GM12878 (cell line): ENCODE measurements at regions not wholly inside any gene's neighbourhood (a gene's known extent, or its start where the extent isn't known, plus 50 kb on each side); places are given as distances from the start of the nearest gene placed in this dataset.

Experiments
- ATAC-seq: fragments of 200-7000 bp; cut with Tn5 transposase; 3 replicates; pipeline ENCODE4 v1.9.1; 2020; ENCODE audit warnings: mild to moderate bottlenecking, moderate library complexity
- BruUV-seq: library from RNA; stranded (reverse); fragments of 400-500 nt; replicated peaks from 2 replicates; lab custom pipeline; 2021; lab: Mats Ljungman, UMichigan
- CTCF ChIA-PET: fragments of 300-600 bp; sonication (Branson Sonifier 250); formaldehyde crosslinking; extraction: SDS; loops from one replicate; lab custom pipeline; 2021; ENCODE audit warnings: inconsistent platforms; lab: Yijun Ruan, JAX
- POLR2A ChIA-PET: fragments of 350-600 bp; formaldehyde crosslinking; extraction: SDS; loops from one replicate; lab custom pipeline; 2021; ENCODE audit warnings: inconsistent platforms; lab: Charles Lee
- RAD21 ChIA-PET: fragments of 300-600 bp; sonication (Branson Sonifier 250); formaldehyde crosslinking; loops from one replicate; lab custom pipeline; 2023; ENCODE audit warnings: antibody characterized with exemption; ENCODE audit not compliant: unreplicated experiment; lab: Charles Lee
- SMC1A ChIA-PET: fragments of 300-600 bp; sonication (Branson Sonifier 250); formaldehyde crosslinking; loops from one replicate; lab custom pipeline; 2023; ENCODE audit not compliant: unreplicated experiment, uncharacterized antibody; lab: Charles Lee
- DNase-seq: peaks from one replicate; pipeline ENCODE4 v3.0.0-alpha.2; 2011; ENCODE audit warnings: low read depth, low spot score
- FAIRE-seq: peaks from 3 replicates; lab custom pipeline; 2011; peaks lifted over from hg19 to GRCh38; lab: Jason Lieb, UNC
- H2AFZ ChIP-seq: 2 replicates; pipeline ENCODE4 v1.6.0; 2011; ENCODE audit warnings: low read depth, low read length, control low read depth; ENCODE audit not compliant: control insufficient read depth
- H3K27ac ChIP-seq: 2 replicates; pipeline ENCODE4 v1.5.1; 2011; ENCODE audit warnings: control low read depth; ENCODE audit not compliant: control insufficient read depth, insufficient read depth
- H3K27me3 ChIP-seq, 2 experiments: replicated peaks in 1 of 2; 2 replicates each; pipeline versions ENCODE4 v1.6.0 to v1.6.1; 2011; ENCODE audit warnings: low read length in 1 of 2; ENCODE audit not compliant: control insufficient read depth in 2 of 2, insufficient read depth in 2 of 2
- H3K36me3 ChIP-seq, 2 experiments: 2 replicates each; pipeline ENCODE4 v1.5.1; 2011; ENCODE audit warnings: low read length in 1 of 2; ENCODE audit not compliant: control insufficient read depth in 2 of 2, insufficient read depth in 2 of 2
- H3K4me1 ChIP-seq: 2 replicates; pipeline ENCODE4 v1.6.1; 2011; ENCODE audit warnings: mild to moderate bottlenecking, low read length, moderate library complexity, mixed read lengths; ENCODE audit not compliant: control insufficient read depth, insufficient read depth
- H3K4me2 ChIP-seq: 2 replicates; pipeline ENCODE4 v1.6.0; 2011; ENCODE audit warnings: control low read depth; ENCODE audit not compliant: control insufficient read depth, insufficient read depth
- H3K4me3 ChIP-seq: fragments of 200-600 bp; sonication (generic); 2 replicates; pipeline ENCODE4 v1.5.1; 2016
- H3K79me2 ChIP-seq: 2 replicates; pipeline ENCODE4 v1.6.0; 2011; ENCODE audit warnings: low read length; ENCODE audit not compliant: control insufficient read depth, insufficient read depth
- H3K9ac ChIP-seq: 2 replicates; pipeline ENCODE4 v1.8.0; 2011; ENCODE audit warnings: low read length, control low read depth, mixed read lengths; ENCODE audit not compliant: control insufficient read depth, insufficient read depth
- H3K9me3 ChIP-seq: replicated peaks from 3 replicates; pipeline ENCODE4 v1.5.1; 2011; ENCODE audit warnings: mild to moderate bottlenecking, low read length; ENCODE audit not compliant: control insufficient read depth, insufficient read depth
- H4K20me1 ChIP-seq: 2 replicates; pipeline ENCODE4 v1.6.0; 2011; ENCODE audit not compliant: control insufficient read depth, insufficient read depth
- BHLHE40 ChIP-seq, 2 experiments: fragments of 450-650 bp in 1 of 2; IDR thresholded peaks; 2 replicates each; pipeline ENCODE4 v1.6.1; 2011 to 2017; ENCODE audit warnings: low read depth in 2 of 2, borderline replicate concordance in 1 of 2, improper control_type of control experiment in 1 of 2, low read length in 1 of 2, mild to moderate bottlenecking in 1 of 2
- BRCA1 ChIP-seq: IDR thresholded peaks from 2 replicates; pipeline ENCODE4 v1.6.1; 2011; ENCODE audit warnings: low read depth, low read length, improper control_type of control experiment
- CREB1 ChIP-seq: IDR thresholded peaks from 2 replicates; pipeline ENCODE4 v1.6.1; 2012; ENCODE audit warnings: low read depth, mild to moderate bottlenecking, inconsistent platforms
- CREM ChIP-seq: IDR thresholded peaks from 2 replicates; pipeline ENCODE4 v1.6.1; 2014; ENCODE audit warnings: antibody characterized with exemption, low read depth
- GATAD2B ChIP-seq: fragments of 450-650 bp; conservative IDR thresholded peaks from 2 replicates; pipeline ENCODE4 v1.6.1; 2017; ENCODE audit warnings: low read depth, mild to moderate bottlenecking, moderate library complexity
- IKZF1 ChIP-seq: fragments of 450-650 bp; conservative IDR thresholded peaks from 2 replicates; pipeline ENCODE4 v1.6.1; 2017; ENCODE audit warnings: antibody characterized with exemption, mild to moderate bottlenecking
- KAT2A ChIP-seq: conservative IDR thresholded peaks from 2 replicates; pipeline ENCODE4 v1.6.1; 2011; ENCODE audit warnings: low read depth, low read length; ENCODE audit not compliant: control insufficient read depth
- MEF2B ChIP-seq: fragments of 450-650 bp; IDR thresholded peaks from 2 replicates; pipeline ENCODE4 v1.6.1; 2018; ENCODE audit warnings: mild to moderate bottlenecking, moderate library complexity; ENCODE audit not compliant: partially characterized antibody, poor library complexity, severe bottlenecking
- MYC ChIP-seq: IDR thresholded peaks from 2 replicates; pipeline ENCODE4 v1.6.1; 2011; ENCODE audit warnings: mild to moderate bottlenecking, low read length, moderate library complexity, inconsistent platforms; ENCODE audit not compliant: insufficient read depth, insufficient replicate concordance, insufficient read length, severe bottlenecking
- NBN ChIP-seq: fragments of 450-650 bp; IDR thresholded peaks from 2 replicates; pipeline ENCODE4 v1.6.1; 2016
- SKIL ChIP-seq: fragments of 450-650 bp; IDR thresholded peaks from 2 replicates; pipeline ENCODE4 v1.6.1; 2017; ENCODE audit warnings: mild to moderate bottlenecking, low read depth, inconsistent platforms; ENCODE audit not compliant: poor library complexity, severe bottlenecking
- SP1 ChIP-seq: IDR thresholded peaks from one replicate; pipeline ENCODE4 v1.6.1; 2011; ENCODE audit warnings: low read depth, low read length
- SREBF2 ChIP-seq: IDR thresholded peaks from 2 replicates; pipeline ENCODE4 v1.6.1; 2012; ENCODE audit warnings: mild to moderate bottlenecking, low read length
- ZBTB33 ChIP-seq: fragments of 450-650 bp; IDR thresholded peaks from 2 replicates; pipeline ENCODE4 v1.6.1; 2017; ENCODE audit warnings: mild to moderate bottlenecking
- WGBS: methylation state at CpG from one replicate; pipeline ENCODE4 v1.1.6; 2016; ENCODE audit warnings: low lambda C conversion rate; ENCODE audit not compliant: insufficient replicate concordance, insufficient coverage; ENCODE audit errors: missing lambda C conversion rate; 5-methylcytosine and 5-hydroxymethylcytosine counted together
- in situ Hi-C: fragments of 300-500 bp; cut with MboI; formaldehyde crosslinking; loops from 9 replicates; pipeline ENCODE4 v1.14.3; 2018; ENCODE audit warnings: mixed read lengths
- intact Hi-C: fragments of 100-400 bp; cut with micrococcal nuclease; formaldehyde crosslinking; loops from one replicate; pipeline ENCODE4 v1.14.2; 2022; ENCODE audit not compliant: unreplicated experiment
- TF ChIP-seq, protein P1 (sequence below): IDR thresholded peaks from 2 replicates; pipeline ENCODE4 v1.6.1; 2011; ENCODE audit warnings: low read depth, low read length, improper control_type of control experiment, borderline replicate concordance
- TF ChIP-seq, protein P2 (sequence below): fragments of 450-650 bp; formaldehyde crosslinking; IDR thresholded peaks from 2 replicates; pipeline ENCODE4 v1.4.0; 2020; ENCODE audit warnings: mild to moderate bottlenecking, moderate library complexity

- Histone ChIP-seq H3K9ac (no peak overlapping the region), H3K36me3 (no peaks in the 10 kb centered on the region), H3K9me3 (no peaks in the 10 kb centered on the region), H3K79me2 (no peaks in the 10 kb centered on the region), H2AFZ (no peak overlapping the region), H4K20me1 (no peaks in the 10 kb centered on the region), H3K27ac (no peak overlapping the region), H3K27me3 (no peaks in the 10 kb centered on the region), H3K4me1 (no peaks in the 10 kb centered on the region), H3K4me2 (no peak overlapping the region), H3K4me3 (no peak overlapping the region)
- POLR2A ChIA-PET, result no interaction called here
- CTCF ChIA-PET, result interaction anchor here (2.5 kb wide), 1 partner anchor 486 kb away, joined by 9 read pairs; no protein-coding TSS in a partner anchor
- in situ Hi-C loops, result no loop called here
- FAIRE-seq (no peak), ATAC-seq (no peak), DNase-seq (no peak)
- intact Hi-C loops, result no loop called here
- BruUV-seq, result no TSS peak
- SMC1A ChIA-PET, result interaction anchor here (1.3 kb wide), 1 partner anchor 199 kb away, joined by 3 read pairs; no protein-coding TSS in a partner anchor
- 0% methylated on average over 3 of the region's 3 CpGs for WGBS
- RAD21 ChIA-PET, result no interaction called here
- TF ChIP-seq KAT2A, result no peak
- TF ChIP-seq CREB1, result no peak
- TF ChIP-seq CREM, result no peak
- TF ChIP-seq IKZF1, result no peak
- TF ChIP-seq NBN, result no peak
- TF ChIP-seq BHLHE40 (IDR thresholded peaks at IDR 0.05; ENCODE audit: borderline replicate concordance in 1 of 2, low read depth in 2 of 2, low read length in 1 of 2), result no peak
- TF ChIP-seq, protein P1, sequence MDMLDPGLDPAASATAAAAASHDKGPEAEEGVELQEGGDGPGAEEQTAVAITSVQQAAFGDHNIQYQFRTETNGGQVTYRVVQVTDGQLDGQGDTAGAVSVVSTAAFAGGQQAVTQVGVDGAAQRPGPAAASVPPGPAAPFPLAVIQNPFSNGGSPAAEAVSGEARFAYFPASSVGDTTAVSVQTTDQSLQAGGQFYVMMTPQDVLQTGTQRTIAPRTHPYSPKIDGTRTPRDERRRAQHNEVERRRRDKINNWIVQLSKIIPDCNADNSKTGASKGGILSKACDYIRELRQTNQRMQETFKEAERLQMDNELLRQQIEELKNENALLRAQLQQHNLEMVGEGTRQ, result no peak
- TF ChIP-seq SREBF2, result no peak
- TF ChIP-seq ZBTB33, result no peak
- no peak for TF ChIP-seq SKIL
- TF ChIP-seq GATAD2B, result no peak
- TF ChIP-seq MEF2B, result no peak
- no peak for TF ChIP-seq BRCA1
- TF ChIP-seq MYC, result no peak
- TF ChIP-seq, protein P2, sequence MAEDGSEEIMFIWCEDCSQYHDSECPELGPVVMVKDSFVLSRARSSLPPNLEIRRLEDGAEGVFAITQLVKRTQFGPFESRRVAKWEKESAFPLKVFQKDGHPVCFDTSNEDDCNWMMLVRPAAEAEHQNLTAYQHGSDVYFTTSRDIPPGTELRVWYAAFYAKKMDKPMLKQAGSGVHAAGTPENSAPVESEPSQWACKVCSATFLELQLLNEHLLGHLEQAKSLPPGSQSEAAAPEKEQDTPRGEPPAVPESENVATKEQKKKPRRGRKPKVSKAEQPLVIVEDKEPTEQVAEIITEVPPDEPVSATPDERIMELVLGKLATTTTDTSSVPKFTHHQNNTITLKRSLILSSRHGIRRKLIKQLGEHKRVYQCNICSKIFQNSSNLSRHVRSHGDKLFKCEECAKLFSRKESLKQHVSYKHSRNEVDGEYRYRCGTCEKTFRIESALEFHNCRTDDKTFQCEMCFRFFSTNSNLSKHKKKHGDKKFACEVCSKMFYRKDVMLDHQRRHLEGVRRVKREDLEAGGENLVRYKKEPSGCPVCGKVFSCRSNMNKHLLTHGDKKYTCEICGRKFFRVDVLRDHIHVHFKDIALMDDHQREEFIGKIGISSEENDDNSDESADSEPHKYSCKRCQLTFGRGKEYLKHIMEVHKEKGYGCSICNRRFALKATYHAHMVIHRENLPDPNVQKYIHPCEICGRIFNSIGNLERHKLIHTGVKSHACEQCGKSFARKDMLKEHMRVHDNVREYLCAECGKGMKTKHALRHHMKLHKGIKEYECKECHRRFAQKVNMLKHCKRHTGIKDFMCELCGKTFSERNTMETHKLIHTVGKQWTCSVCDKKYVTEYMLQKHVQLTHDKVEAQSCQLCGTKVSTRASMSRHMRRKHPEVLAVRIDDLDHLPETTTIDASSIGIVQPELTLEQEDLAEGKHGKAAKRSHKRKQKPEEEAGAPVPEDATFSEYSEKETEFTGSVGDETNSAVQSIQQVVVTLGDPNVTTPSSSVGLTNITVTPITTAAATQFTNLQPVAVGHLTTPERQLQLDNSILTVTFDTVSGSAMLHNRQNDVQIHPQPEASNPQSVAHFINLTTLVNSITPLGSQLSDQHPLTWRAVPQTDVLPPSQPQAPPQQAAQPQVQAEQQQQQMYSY (CRISPR knock-in tag), result no peak
- no peak for TF ChIP-seq SP1
These were observed 370.6 kb upstream of the UBE2E3 start for GRCh38 chr2:180609626-180610340.
